Caco-2 (cell line): ENCODE measurements at regions not wholly inside any gene's neighbourhood (a gene's known extent, or its start where the extent isn't known, plus 50 kb on each side); places are given as distances from the start of the nearest gene placed in this dataset.

Experiments
- BruUV-seq: library from RNA; stranded (reverse); fragments of 400-500 nt; replicated peaks from 2 replicates; lab custom pipeline; 2021; lab: Mats Ljungman, UMichigan
- CTCF ChIA-PET: fragments of 300-600 bp; sonication (Branson Sonifier 250); formaldehyde crosslinking; loops from one replicate; lab custom pipeline; 2022; ENCODE audit warnings: antibody characterized with exemption; lab: Charles Lee
- POLR2A ChIA-PET: fragments of 300-600 bp; sonication (Branson Sonifier 250); formaldehyde crosslinking; loops from one replicate; lab custom pipeline; 2022; ENCODE audit warnings: antibody characterized with exemption; lab: Charles Lee
- DNase-seq, 2 experiments: peaks; one replicate each; pipeline versions ENCODE4 v3.0.0 to v3.0.0-alpha.2; 2020 to 2022
- H3K27me3 ChIP-seq: replicated peaks from 2 replicates; pipeline ENCODE4 v1.6.0; 2011; ENCODE audit warnings: low read length; ENCODE audit not compliant: control insufficient read depth, insufficient read depth
- H3K36me3 ChIP-seq: 2 replicates; pipeline ENCODE4 v1.5.1; 2011; ENCODE audit warnings: low read length; ENCODE audit not compliant: control insufficient read depth, insufficient read depth
- H3K4me1 ChIP-seq: fragments of 250-450 bp; sonication (Bioruptor Pico); 2 replicates; pipeline ENCODE4 v1.5.1; 2020; ENCODE audit warnings: mild to moderate bottlenecking
- H3K4me3 ChIP-seq: 2 replicates; pipeline ENCODE4 v1.5.1; 2011; ENCODE audit warnings: low read depth, mild to moderate bottlenecking, control low read depth, low read length
- H3K9me3 ChIP-seq: fragments of 250-450 bp; sonication (Bioruptor Pico); 2 replicates; pipeline ENCODE4 v1.5.1; 2020; ENCODE audit warnings: mild to moderate bottlenecking, moderate library complexity
- H3K27ac Mint-ChIP-seq: one replicate; pipeline ENCODE4 v1.8.0; 2022; ENCODE audit warnings: mixed read lengths; ENCODE audit not compliant: unreplicated experiment
- H3K27me3 Mint-ChIP-seq: one replicate; pipeline ENCODE4 v1.8.0; 2022; ENCODE audit warnings: mixed read lengths; ENCODE audit not compliant: insufficient read depth, unreplicated experiment
- H3K36me3 Mint-ChIP-seq: one replicate; pipeline ENCODE4 v1.8.0; 2022; ENCODE audit warnings: mild to moderate bottlenecking, mixed read lengths; ENCODE audit not compliant: insufficient read depth, unreplicated experiment
- H3K4me1 Mint-ChIP-seq: one replicate; pipeline ENCODE4 v1.8.0; 2022; ENCODE audit warnings: low read depth, mixed read lengths; ENCODE audit not compliant: unreplicated experiment
- H3K4me3 Mint-ChIP-seq: one replicate; pipeline ENCODE4 v1.8.0; 2022; ENCODE audit warnings: mild to moderate bottlenecking, moderate library complexity, mixed read lengths; ENCODE audit not compliant: unreplicated experiment
- H3K9me3 Mint-ChIP-seq: one replicate; pipeline ENCODE4 v1.8.0; 2022; ENCODE audit warnings: mixed read lengths; ENCODE audit not compliant: unreplicated experiment
- intact Hi-C: fragments of 100-400 bp; cut with micrococcal nuclease; formaldehyde crosslinking; loops from one replicate; pipeline ENCODE4 v1.10.0; 2022; ENCODE audit not compliant: unreplicated experiment
- TF ChIP-seq, protein P1 (sequence below), 2 experiments: fragments of 200-600 bp in 1 of 2; IDR thresholded peaks; 1 replicate in 1 of 2; 2 replicates in 1 of 2; pipeline versions ENCODE4 v1.5.1 to v1.8.0; 2011 to 2022; ENCODE audit warnings: antibody characterized with exemption in 1 of 2, control low read depth in 1 of 2, inconsistent platforms in 1 of 2, low read depth in 1 of 2, low read length in 1 of 2, mild to moderate bottlenecking in 1 of 2, moderate library complexity in 1 of 2; ENCODE audit not compliant: insufficient read depth in 1 of 2, severe bottlenecking in 1 of 2, unreplicated experiment in 1 of 2

DNA sequence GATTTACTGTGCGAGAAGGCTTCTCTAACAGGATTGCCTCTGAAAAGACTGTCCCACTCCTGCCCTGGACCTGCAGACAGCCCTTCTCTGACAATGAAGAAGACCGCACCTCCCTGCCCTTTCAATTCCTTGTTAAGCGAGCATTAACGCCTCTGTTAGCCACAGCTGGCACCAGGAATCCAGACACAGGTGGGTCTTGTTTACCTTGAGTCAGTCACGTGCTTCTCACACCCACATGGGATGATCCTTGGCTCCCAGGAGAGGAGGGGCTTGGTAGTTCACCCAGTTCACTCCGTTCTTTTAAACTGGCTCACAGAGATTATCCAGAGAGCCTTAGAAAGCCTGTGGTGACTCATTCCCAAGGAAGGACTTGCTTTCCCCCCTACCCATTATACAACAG, 410.5 kb upstream of the MEIS1 start:
- peaks cover 4% of the 10 kb centered on the region; the same call in 1 of the 2 replicates for H3K4me1 ChIP-seq
- H3K9me3 ChIP-seq: peaks cover 5% of the 10 kb centered on the region; the same call in 1 of the 2 replicates
- H3K36me3 ChIP-seq: no peaks in the 10 kb centered on the region
- Mint-ChIP-seq H3K27ac (no peak overlapping the region), H3K9me3 (no peaks in the 10 kb centered on the region), H3K4me3 (no peak overlapping the region), H3K4me1 (no peaks in the 10 kb centered on the region), H3K27me3 (peaks cover 10% of the 10 kb centered on the region), H3K36me3 (no peaks in the 10 kb centered on the region)
- ChIA-PET POLR2A (no interaction called here), CTCF (no interaction called here)
- no peak overlapping the region for H3K4me3 ChIP-seq
- peak; percentile 10 to 40 for DNase-seq
- no peaks in the 10 kb centered on the region; the same call in 1 of the 2 replicates for H3K27me3 ChIP-seq
- BruUV-seq: no TSS peak
- TF ChIP-seq, protein P1, sequence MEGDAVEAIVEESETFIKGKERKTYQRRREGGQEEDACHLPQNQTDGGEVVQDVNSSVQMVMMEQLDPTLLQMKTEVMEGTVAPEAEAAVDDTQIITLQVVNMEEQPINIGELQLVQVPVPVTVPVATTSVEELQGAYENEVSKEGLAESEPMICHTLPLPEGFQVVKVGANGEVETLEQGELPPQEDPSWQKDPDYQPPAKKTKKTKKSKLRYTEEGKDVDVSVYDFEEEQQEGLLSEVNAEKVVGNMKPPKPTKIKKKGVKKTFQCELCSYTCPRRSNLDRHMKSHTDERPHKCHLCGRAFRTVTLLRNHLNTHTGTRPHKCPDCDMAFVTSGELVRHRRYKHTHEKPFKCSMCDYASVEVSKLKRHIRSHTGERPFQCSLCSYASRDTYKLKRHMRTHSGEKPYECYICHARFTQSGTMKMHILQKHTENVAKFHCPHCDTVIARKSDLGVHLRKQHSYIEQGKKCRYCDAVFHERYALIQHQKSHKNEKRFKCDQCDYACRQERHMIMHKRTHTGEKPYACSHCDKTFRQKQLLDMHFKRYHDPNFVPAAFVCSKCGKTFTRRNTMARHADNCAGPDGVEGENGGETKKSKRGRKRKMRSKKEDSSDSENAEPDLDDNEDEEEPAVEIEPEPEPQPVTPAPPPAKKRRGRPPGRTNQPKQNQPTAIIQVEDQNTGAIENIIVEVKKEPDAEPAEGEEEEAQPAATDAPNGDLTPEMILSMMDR (IDR thresholded peaks at IDR 0.05; ENCODE audit: insufficient read depth in 1 of 2, low read depth in 1 of 2, low read length in 1 of 2, severe bottlenecking in 1 of 2, unreplicated experiment in 1 of 2): no peak
- intact Hi-C loops: no loop called here

DNA sequence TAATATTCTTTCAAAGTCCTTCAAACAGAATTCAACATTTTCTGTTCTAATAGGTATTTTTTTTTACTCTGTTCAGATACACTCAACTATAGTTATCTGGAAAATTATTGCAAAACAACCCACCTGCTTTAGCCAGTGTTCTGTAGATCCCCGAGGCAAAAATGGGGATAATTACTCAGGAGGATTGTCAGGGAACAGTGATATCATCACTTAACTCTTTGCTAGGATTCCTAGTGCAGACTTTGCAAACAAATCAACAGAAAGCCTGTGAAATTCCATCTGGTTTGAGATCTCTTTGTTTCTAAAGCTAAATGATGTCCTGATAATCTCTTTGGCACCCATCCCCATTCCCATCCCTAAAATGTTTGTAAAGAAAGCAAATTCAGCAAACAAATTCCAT, 413.6 kb upstream of the MEIS1 start:
- CTCF ChIA-PET: no interaction called here
- TF ChIP-seq, protein P1 (IDR thresholded peaks at IDR 0.05; ENCODE audit: insufficient read depth in 1 of 2, low read depth in 1 of 2, low read length in 1 of 2, severe bottlenecking in 1 of 2, unreplicated experiment in 1 of 2): no peak
- Mint-ChIP-seq H3K36me3 (no peaks in the 10 kb centered on the region), H3K9me3 (no peaks in the 10 kb centered on the region), H3K27ac (no peak overlapping the region), H3K27me3 (peaks cover 2% of the 10 kb centered on the region), H3K4me3 (no peak overlapping the region), H3K4me1 (no peaks in the 10 kb centered on the region)
- Histone ChIP-seq H3K36me3 (no peaks in the 10 kb centered on the region), H3K27me3 (no peaks in the 10 kb centered on the region; the same call in 1 of the 2 replicates), H3K4me1 (peaks cover 4% of the 10 kb centered on the region; the same call in 1 of the 2 replicates), H3K9me3 (peaks cover 5% of the 10 kb centered on the region; the same call in 1 of the 2 replicates), H3K4me3 (no peak overlapping the region)
- POLR2A ChIA-PET: no interaction called here
- intact Hi-C loops: no loop called here
- DNase-seq: no peak
- BruUV-seq: no TSS peak

DNA sequence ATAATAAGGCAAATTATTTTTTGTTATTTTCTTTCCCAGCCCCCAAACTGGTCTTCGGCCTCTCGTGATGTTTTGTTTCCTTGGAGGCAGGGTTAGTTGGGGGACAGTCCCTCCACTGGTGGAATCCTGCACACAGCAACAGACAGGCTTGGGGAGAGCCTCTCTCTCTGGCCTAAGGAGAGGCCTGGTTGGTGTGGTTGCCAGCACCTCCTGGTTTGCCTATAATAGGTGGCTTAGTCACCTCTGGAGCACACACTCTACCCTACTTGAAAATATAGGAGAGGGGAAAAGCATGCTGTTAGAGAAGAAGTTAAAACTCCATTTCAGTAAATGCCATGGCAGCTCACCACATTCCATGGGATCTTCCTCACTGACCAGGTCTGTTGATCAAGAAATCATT, 417.2 kb upstream of the MEIS1 start:
- TF ChIP-seq, protein P1 (IDR thresholded peaks at IDR 0.05; ENCODE audit: insufficient read depth in 1 of 2, low read depth in 1 of 2, low read length in 1 of 2, severe bottlenecking in 1 of 2, unreplicated experiment in 1 of 2): no peak

More for the DNA sequence above, 417.2 kb upstream of the MEIS1 start:
- H3K27ac Mint-ChIP-seq: no peak overlapping the region
- intact Hi-C loops: no loop called here
- Histone ChIP-seq H3K4me3 (no peak overlapping the region), H3K4me1 (peaks cover 4% of the 10 kb centered on the region; the same call in 1 of the 2 replicates), H3K36me3 (no peaks in the 10 kb centered on the region), H3K27me3 (no peaks in the 10 kb centered on the region; the same call in 1 of the 2 replicates), H3K9me3 (peaks cover under 1% of the 10 kb centered on the region; the same call in 1 of the 2 replicates)
- H3K9me3 Mint-ChIP-seq: no peaks in the 10 kb centered on the region
- peaks cover 6% of the 10 kb centered on the region for H3K36me3 Mint-ChIP-seq
- DNase-seq: no peak
- H3K27me3 Mint-ChIP-seq: peaks cover 4% of the 10 kb centered on the region
- BruUV-seq: no TSS peak
- no peak overlapping the region for H3K4me3 Mint-ChIP-seq
- no peaks in the 10 kb centered on the region for H3K4me1 Mint-ChIP-seq
- CTCF ChIA-PET: no interaction called here
- POLR2A ChIA-PET: no interaction called here
